K562 (cell line): ENCODE measurements at regions not wholly inside any gene's neighbourhood (a gene's known extent, or its start where the extent isn't known, plus 50 kb on each side); places are given as distances from the start of the nearest gene placed in this dataset.

Source experiments
- CTCF ChIP-seq, 3 experiments: IDR thresholded peaks in 2 of 3; conservative IDR thresholded peaks in 1 of 3; 2 replicates each; pipeline ENCODE4 v1.5.1; 2011 to 2012; ENCODE audit warnings: low read length in 3 of 3, mild to moderate bottlenecking in 3 of 3, control low read depth in 2 of 3, improper control_type of control experiment in 1 of 3, inconsistent platforms in 1 of 3, low read depth in 1 of 3, mixed read lengths in 1 of 3, moderate library complexity in 1 of 3; ENCODE audit not compliant: insufficient read depth in 2 of 3
- FOXK1 ChIP-seq: sonication (generic); formaldehyde crosslinking; IDR thresholded peaks from 2 replicates; pipeline ENCODE4 v1.8.0; 2022; ENCODE audit warnings: missing genetic modification reagents, mild to moderate bottlenecking, borderline replicate concordance
- KLF10 ChIP-seq: fragments of 250-450 bp; sonication (Bioruptor Pico); IDR thresholded peaks from 2 replicates; pipeline ENCODE4 v1.6.1; 2021; ENCODE audit warnings: matching md5 sums
- MAFK ChIP-seq: IDR thresholded peaks from 2 replicates; pipeline ENCODE4 v1.6.1; 2011; ENCODE audit warnings: low read length, improper control_type of control experiment
- SMAD4 ChIP-seq: fragments of 250-450 bp; sonication (Bioruptor Pico); conservative IDR thresholded peaks from 2 replicates; pipeline ENCODE4 v1.8.0; 2021; ENCODE audit warnings: inconsistent platforms, mild to moderate bottlenecking, moderate library complexity
- TBL1XR1 ChIP-seq, 2 experiments: IDR thresholded peaks; 2 replicates each; pipeline ENCODE4 v1.6.1; 2012; ENCODE audit warnings: improper control_type of control experiment in 2 of 2, low read length in 2 of 2, mild to moderate bottlenecking in 1 of 2
- TEAD1 ChIP-seq, 2 experiments: fragments of 450-650 bp in 1 of 2; sonication (generic) in 1 of 2; formaldehyde crosslinking; IDR thresholded peaks; 2 replicates each; pipeline versions ENCODE4 v1.4.0 to v1.8.0; 2020 to 2022; ENCODE audit warnings: mild to moderate bottlenecking in 2 of 2, missing genetic modification reagents in 1 of 2
- USF2 ChIP-seq: sonication (generic); formaldehyde crosslinking; IDR thresholded peaks from 2 replicates; pipeline ENCODE4 v1.5.0; 2020; ENCODE audit warnings: missing genetic modification reagents
- ZBED1 ChIP-seq: IDR thresholded peaks from 2 replicates; pipeline ENCODE4 v1.6.1; 2014
- ZNF785 ChIP-seq: fragments of 250-450 bp; sonication (Bioruptor Pico); IDR thresholded peaks from 2 replicates; pipeline ENCODE4 v1.4.0; 2020; ENCODE audit warnings: mild to moderate bottlenecking

GRCh38 chr12:92472201-92472600 is 230.6 kb upstream of the PLEKHG7 start:
- TF ChIP-seq KLF10 (CRISPR knock-in tag), result no peak
- no peak for TF ChIP-seq MAFK
- TF ChIP-seq SMAD4, result no peak
- TF ChIP-seq CTCF (IDR thresholded peaks at IDR 0.05 in 2 of 3, conservative IDR thresholded peaks at IDR 0.05 in 1 of 3; ENCODE audit: insufficient read depth in 2 of 3, low read depth in 1 of 3, low read length in 3 of 3), result no peak
- no peak for TF ChIP-seq ZBED1
- TF ChIP-seq USF2 (CRISPR knock-in tag), result no peak
- no peak for TF ChIP-seq ZNF785 (CRISPR knock-in tag)
- TF ChIP-seq TEAD1 (CRISPR knock-in tag; IDR thresholded peaks at IDR 0.05), result no peak
- no peak for TF ChIP-seq TBL1XR1 (IDR thresholded peaks at IDR 0.05; ENCODE audit: low read length in 2 of 2)
- no peak for TF ChIP-seq FOXK1 (CRISPR knock-in tag)
